ENCODE measurements at regions not wholly inside any gene's neighbourhood (a gene's known extent, or its start where the extent isn't known, plus 50 kb on each side); places are given as distances from the start of the nearest gene placed in this dataset.

GRCh38 chr17:17398188-17398942, 78.4 kb upstream of the MED9 start:
- no peak for DNase-seq
- CTCF ChIA-PET = no interaction called here
- H3K36me3 Mint-ChIP-seq = no peaks in the 10 kb centered on the region
- no peaks in the 10 kb centered on the region for H3K9me3 Mint-ChIP-seq
- H3K27me3 Mint-ChIP-seq = peaks cover 71% of the 10 kb centered on the region
- H3K27ac Mint-ChIP-seq = no peak overlapping the region
- H3K4me1 Mint-ChIP-seq = peaks cover 25% of the 10 kb centered on the region
- H3K4me3 Mint-ChIP-seq = no peak overlapping the region

- no peaks in the 10 kb centered on the region for H3K9me3 Mint-ChIP-seq
- CTCF ChIA-PET = interaction anchor here (1.3 kb wide), 1 partner anchor 13 kb away, joined by 3 read pairs; no protein-coding TSS in a partner anchor
- DNase-seq = no peak
- H3K4me3 Mint-ChIP-seq = no peak overlapping the region
- peaks cover 62% of the 10 kb centered on the region for H3K27me3 Mint-ChIP-seq
- H3K4me1 Mint-ChIP-seq = peaks cover 34% of the 10 kb centered on the region
- peak overlapping the region; percentile 49 for H3K27ac Mint-ChIP-seq
- no peaks in the 10 kb centered on the region for H3K36me3 Mint-ChIP-seq
These were observed 77.6 kb upstream of the MED9 start for GRCh38 chr17:17398943-17399926.

GRCh38 chr17:17400070-17400469, 76.7 kb upstream of the MED9 start:
- no peak overlapping the region for H3K27ac Mint-ChIP-seq
- H3K4me1 Mint-ChIP-seq = peaks cover 42% of the 10 kb centered on the region
- H3K9me3 Mint-ChIP-seq = no peaks in the 10 kb centered on the region
- H3K36me3 Mint-ChIP-seq = no peaks in the 10 kb centered on the region
- H3K4me3 Mint-ChIP-seq = no peak overlapping the region
- CTCF ChIA-PET = interaction anchor here (0.8 to 1.3 kb wide), 2 partner anchors 10 to 12 kb away, joined by 3 to 5 read pairs; no protein-coding TSS in a partner anchor
- no peak for DNase-seq
- H3K27me3 Mint-ChIP-seq = peaks cover 57% of the 10 kb centered on the region

- Mint-ChIP-seq H3K27ac (no peak overlapping the region), H3K9me3 (no peaks in the 10 kb centered on the region), H3K4me3 (no peak overlapping the region), H3K27me3 (peaks cover 51% of the 10 kb centered on the region), H3K36me3 (no peaks in the 10 kb centered on the region), H3K4me1 (peaks cover 42% of the 10 kb centered on the region)
- DNase-seq = no peak
- CTCF ChIA-PET = interaction anchor here (0.8 to 1.3 kb wide), 2 partner anchors 11 to 12 kb away, joined by 3 to 5 read pairs; no protein-coding TSS in a partner anchor
These were observed 76.1 kb upstream of the MED9 start for GRCh38 chr17:17400566-17401184.

- H3K4me1 Mint-ChIP-seq = peaks cover 46% of the 10 kb centered on the region
- no peak for DNase-seq
- no peaks in the 10 kb centered on the region for H3K36me3 Mint-ChIP-seq
- H3K4me3 Mint-ChIP-seq = no peak overlapping the region
- H3K9me3 Mint-ChIP-seq = no peaks in the 10 kb centered on the region
- CTCF ChIA-PET = no interaction called here
- H3K27ac Mint-ChIP-seq = no peak overlapping the region
- H3K27me3 Mint-ChIP-seq = peaks cover 49% of the 10 kb centered on the region
These were observed 75.5 kb upstream of the MED9 start for GRCh38 chr17:17401271-17401781.

GRCh38 chr17:17402558-17402957, 74.2 kb upstream of the MED9 start:
- no peak overlapping the region for H3K27ac Mint-ChIP-seq
- H3K36me3 Mint-ChIP-seq = no peaks in the 10 kb centered on the region
- H3K4me3 Mint-ChIP-seq = no peak overlapping the region
- CTCF ChIA-PET = no interaction called here
- DNase-seq = no peak
- H3K9me3 Mint-ChIP-seq = no peaks in the 10 kb centered on the region
- H3K27me3 Mint-ChIP-seq = peaks cover 40% of the 10 kb centered on the region
- peaks cover 46% of the 10 kb centered on the region for H3K4me1 Mint-ChIP-seq

GRCh38 chr17:17403065-17403464, 73.7 kb upstream of the MED9 start:
- H3K9me3 Mint-ChIP-seq = no peaks in the 10 kb centered on the region
- H3K27ac Mint-ChIP-seq = peak overlapping the region; percentile 88
- peak overlapping the region; percentile 37 for H3K4me3 Mint-ChIP-seq
- H3K4me1 Mint-ChIP-seq = peaks cover 49% of the 10 kb centered on the region
- no peaks in the 10 kb centered on the region for H3K36me3 Mint-ChIP-seq
- peaks cover 36% of the 10 kb centered on the region for H3K27me3 Mint-ChIP-seq
- CTCF ChIA-PET = no interaction called here
- DNase-seq = no peak

- Mint-ChIP-seq H3K4me3 (peak overlapping the region; percentile 37), H3K9me3 (no peaks in the 10 kb centered on the region), H3K27me3 (peaks cover 29% of the 10 kb centered on the region), H3K27ac (peak overlapping the region; percentile 88), H3K4me1 (peaks cover 54% of the 10 kb centered on the region), H3K36me3 (no peaks in the 10 kb centered on the region)
- CTCF ChIA-PET = no interaction called here
- DNase-seq = peak; percentile 71
These were observed 72.8 kb upstream of the MED9 start for GRCh38 chr17:17403899-17404576.

- Mint-ChIP-seq H3K27me3 (peaks cover 29% of the 10 kb centered on the region), H3K27ac (peak overlapping the region; percentile 15), H3K36me3 (no peaks in the 10 kb centered on the region), H3K9me3 (no peaks in the 10 kb centered on the region), H3K4me3 (no peak overlapping the region), H3K4me1 (peaks cover 58% of the 10 kb centered on the region)
- no peak for DNase-seq
- CTCF ChIA-PET = no interaction called here
These were observed 71.1 kb upstream of the MED9 start for GRCh38 chr17:17405673-17406072.

- no peak for DNase-seq
- Mint-ChIP-seq H3K9me3 (no peaks in the 10 kb centered on the region), H3K36me3 (no peaks in the 10 kb centered on the region), H3K27ac (no peak overlapping the region), H3K4me3 (no peak overlapping the region), H3K27me3 (peaks cover 24% of the 10 kb centered on the region), H3K4me1 (peaks cover 53% of the 10 kb centered on the region)
- CTCF ChIA-PET = interaction anchor here (0.7 kb wide), 1 partner anchor 41 kb away, joined by 3 read pairs; no protein-coding TSS in a partner anchor
These were observed 70.6 kb upstream of the MED9 start for GRCh38 chr17:17406225-17406624.

- H3K4me3 Mint-ChIP-seq = no peak overlapping the region
- CTCF ChIA-PET = no interaction called here
- DNase-seq = no peak
- peaks cover 33% of the 10 kb centered on the region for H3K27me3 Mint-ChIP-seq
- H3K9me3 Mint-ChIP-seq = no peaks in the 10 kb centered on the region
- peaks cover 38% of the 10 kb centered on the region for H3K4me1 Mint-ChIP-seq
- no peak overlapping the region for H3K27ac Mint-ChIP-seq
- no peaks in the 10 kb centered on the region for H3K36me3 Mint-ChIP-seq
These were observed 68.5 kb upstream of the MED9 start for GRCh38 chr17:17408236-17408794.

GRCh38 chr17:17410357-17410756, 66.4 kb upstream of the MED9 start:
- peaks cover 20% of the 10 kb centered on the region for H3K4me1 Mint-ChIP-seq
- no peak overlapping the region for H3K4me3 Mint-ChIP-seq
- CTCF ChIA-PET = no interaction called here

GRCh38 chr17:17411692-17412091, 65.1 kb upstream of the MED9 start:
- DNase-seq = no peak
- no peak overlapping the region for H3K27ac Mint-ChIP-seq
- CTCF ChIA-PET = no interaction called here
- peaks cover 28% of the 10 kb centered on the region for H3K4me1 Mint-ChIP-seq
- H3K36me3 Mint-ChIP-seq = no peaks in the 10 kb centered on the region
- no peak overlapping the region for H3K4me3 Mint-ChIP-seq
- peaks cover 6% of the 10 kb centered on the region for H3K9me3 Mint-ChIP-seq
- H3K27me3 Mint-ChIP-seq = peaks cover 37% of the 10 kb centered on the region

More at GRCh38 chr17:17410357-17410756, 66.4 kb upstream of the MED9 start:
- Mint-ChIP-seq H3K27ac (no peak overlapping the region), H3K27me3 (peaks cover 41% of the 10 kb centered on the region), H3K36me3 (no peaks in the 10 kb centered on the region), H3K9me3 (no peaks in the 10 kb centered on the region)
- DNase-seq = no peak

All from activated naive CD4-positive, alpha-beta T cell treated with anti-CD3 and anti-CD28 coated beads, Interleukin-2, amount 10 ng/mL, durations not matched to agents 7 days and 5 days (primary cell).